Neuronal stem cell (in vitro differentiated cells): ENCODE measurements at regions not wholly inside any gene's neighbourhood (a gene's known extent, or its start where the extent isn't known, plus 50 kb on each side); places are given as distances from the start of the nearest gene placed in this dataset.
"Not testable (repeated sequence)": the region's sequence is repeated elsewhere in the genome, so short reads cannot be mapped to it uniquely, and the experiment has no call there.

ENCODE experiments used
- DNase-seq: peaks from one replicate; pipeline ENCODE4 v3.0.0-alpha.2; 2013; ENCODE audit warnings: low spot score
- H2AFZ ChIP-seq: one replicate; pipeline ENCODE4 v1.6.1; 2013; ENCODE audit warnings: mild to moderate bottlenecking, low read length, inconsistent platforms
- H2AK5ac ChIP-seq: 2 replicates; pipeline ENCODE4 v1.6.1; 2013; ENCODE audit warnings: low read depth, mild to moderate bottlenecking, inconsistent platforms, low read length, moderate library complexity, mixed read lengths
- H2BK120ac ChIP-seq: 2 replicates; pipeline ENCODE4 v1.6.1; 2013; ENCODE audit warnings: low read depth, mild to moderate bottlenecking, inconsistent platforms, low read length, moderate library complexity, mixed read lengths
- H2BK12ac ChIP-seq: one replicate; pipeline ENCODE4 v1.6.1; 2013; ENCODE audit warnings: low read length, inconsistent platforms
- H2BK15ac ChIP-seq: 2 replicates; pipeline ENCODE4 v1.6.1; 2013; ENCODE audit warnings: mild to moderate bottlenecking, low read length, inconsistent platforms, mixed read lengths
- H2BK5ac ChIP-seq: one replicate; pipeline ENCODE4 v1.6.1; 2013; ENCODE audit warnings: inconsistent platforms, mild to moderate bottlenecking, low read length, moderate library complexity
- H3K14ac ChIP-seq: one replicate; pipeline ENCODE4 v1.6.1; 2013; ENCODE audit warnings: low read length, inconsistent platforms
- H3K18ac ChIP-seq: 2 replicates; pipeline ENCODE4 v1.6.1; 2013; ENCODE audit warnings: low read length, inconsistent platforms
- H3K23ac ChIP-seq: 2 replicates; pipeline ENCODE4 v1.6.1; 2013; ENCODE audit warnings: low read depth, mild to moderate bottlenecking, mixed read lengths, low read length, inconsistent platforms; ENCODE audit not compliant: poor library complexity
- H3K27ac ChIP-seq: replicated peaks from 3 replicates; pipeline ENCODE4 v1.5.1; 2013; ENCODE audit warnings: low read length, inconsistent platforms
- H3K27me3 ChIP-seq, 3 experiments: 2 replicates each; pipeline ENCODE4 v1.6.1; 2013; ENCODE audit warnings: low read length in 3 of 3, mild to moderate bottlenecking in 2 of 3, inconsistent platforms in 1 of 3, low read depth in 1 of 3, mixed read lengths in 1 of 3, moderate library complexity in 1 of 3; ENCODE audit not compliant: control insufficient read depth in 3 of 3, insufficient read depth in 3 of 3
- H3K36me3 ChIP-seq, 2 donors: replicated peaks in 1 of 2; 2 replicates each; pipeline ENCODE4 v1.6.1; 2013; ENCODE audit warnings: low read length in 2 of 2; ENCODE audit not compliant: control insufficient read depth in 2 of 2, insufficient read depth in 2 of 2
- H3K4ac ChIP-seq: 2 replicates; pipeline ENCODE4 v1.6.1; 2013; ENCODE audit warnings: inconsistent platforms, mild to moderate bottlenecking, low read length, moderate library complexity
- H3K4me1 ChIP-seq, 2 donors: 1 replicate in 1 of 2; 2 replicates in 1 of 2; pipeline ENCODE4 v1.6.1; 2013; ENCODE audit warnings: low read length in 2 of 2, low read depth in 1 of 2; ENCODE audit not compliant: control insufficient read depth in 2 of 2, insufficient read depth in 1 of 2
- H3K4me2 ChIP-seq: one replicate; pipeline ENCODE4 v1.6.1; 2013; ENCODE audit warnings: mild to moderate bottlenecking, low read length, inconsistent platforms; ENCODE audit not compliant: insufficient read depth, poor library complexity, severe bottlenecking
- H3K4me3 ChIP-seq, 2 donors: 2 replicates each; pipeline ENCODE4 v1.5.1; 2013; ENCODE audit warnings: low read length in 2 of 2, mild to moderate bottlenecking in 2 of 2, inconsistent platforms in 1 of 2, moderate library complexity in 1 of 2
- H3K79me1 ChIP-seq: one replicate; pipeline ENCODE4 v1.6.1; 2013; ENCODE audit warnings: low read depth, mild to moderate bottlenecking, inconsistent platforms, low read length, moderate library complexity
- H3K9ac ChIP-seq: one replicate; pipeline ENCODE4 v1.6.1; 2013; ENCODE audit warnings: mild to moderate bottlenecking, low read depth, low read length, inconsistent platforms; ENCODE audit not compliant: poor library complexity
- H3K9me3 ChIP-seq, 2 donors: replicated peaks in 1 of 2; 2 replicates each; pipeline versions ENCODE3 to v1.6.1; 2013; ENCODE audit warnings: low read length in 2 of 2, mild to moderate bottlenecking in 2 of 2, inconsistent platforms in 1 of 2, low read depth in 1 of 2, mixed read lengths in 1 of 2, moderate library complexity in 1 of 2; ENCODE audit not compliant: control insufficient read depth in 2 of 2, insufficient read depth in 1 of 2
- H4K8ac ChIP-seq: one replicate; pipeline ENCODE4 v1.6.1; 2013; ENCODE audit warnings: low read depth, mild to moderate bottlenecking, inconsistent platforms, low read length, moderate library complexity
- H4K91ac ChIP-seq: one replicate; pipeline ENCODE4 v1.6.1; 2013; ENCODE audit warnings: low read length, low read depth, mild to moderate bottlenecking, inconsistent platforms; ENCODE audit not compliant: poor library complexity
- WGBS, 2 donors: extraction: QIAGEN DNeasy Blood & Tissue Kit; methylation state at CpG; one replicate each; pipeline ENCODE4 v1.1.7; 2013; ENCODE audit warnings: missing lambda C conversion rate in 2 of 2, mixed read lengths in 1 of 2; ENCODE audit not compliant: insufficient read length in 2 of 2, insufficient replicate concordance in 1 of 2; ENCODE audit errors: extremely low coverage in 2 of 2; 5-methylcytosine and 5-hydroxymethylcytosine counted together

DNA sequence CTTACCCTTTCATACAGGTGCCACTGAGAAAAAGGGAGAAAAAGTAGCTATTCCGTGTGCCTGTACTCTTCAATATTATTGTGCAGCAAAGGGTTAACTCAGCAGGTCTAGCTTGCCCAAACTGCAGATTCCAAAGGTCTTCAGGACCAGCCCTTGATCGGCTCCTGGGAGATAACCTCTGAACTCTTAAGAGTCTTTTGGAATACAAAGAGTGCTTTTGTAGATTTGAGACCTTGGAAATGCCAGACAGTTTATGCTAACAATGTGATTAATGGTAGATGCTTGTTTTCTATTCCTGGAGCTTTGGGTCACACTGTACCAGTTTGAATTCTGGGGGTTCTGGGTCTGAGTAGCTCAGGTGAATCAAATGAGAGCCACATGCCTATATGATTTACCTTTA, 844.7 kb upstream of the MIR17HG start:
- H3K9me3 ChIP-seq: no peaks in the 10 kb centered on the region
- no peak overlapping the region for H3K18ac ChIP-seq
- H3K27me3 ChIP-seq: no peaks in the 10 kb centered on the region
- no peak overlapping the region for H3K27ac ChIP-seq
- whole genome bisulfite sequencing, 2 donors: no CpG with 5 or more reads among the region's 2 CpGs
- no peak overlapping the region for H2BK12ac ChIP-seq
- no peak overlapping the region for H2BK120ac ChIP-seq
- H2BK5ac ChIP-seq: no peak overlapping the region
- H3K79me1 ChIP-seq: no peaks in the 10 kb centered on the region
- no peak for DNase-seq
- no peak overlapping the region for H3K4me2 ChIP-seq
- H4K91ac ChIP-seq: no peak overlapping the region
- no peak overlapping the region for H3K9ac ChIP-seq
- no peak overlapping the region for H2BK15ac ChIP-seq
- no peak overlapping the region for H3K14ac ChIP-seq
- no peak overlapping the region for H3K4me3 ChIP-seq
- H2AFZ ChIP-seq: no peak overlapping the region
- no peak overlapping the region for H4K8ac ChIP-seq
- no peak overlapping the region for H2AK5ac ChIP-seq
- H3K36me3 ChIP-seq: no peaks in the 10 kb centered on the region
- H3K23ac ChIP-seq: no peak overlapping the region
- H3K4me1 ChIP-seq: no peaks in the 10 kb centered on the region
- no peak overlapping the region for H3K4ac ChIP-seq

DNA sequence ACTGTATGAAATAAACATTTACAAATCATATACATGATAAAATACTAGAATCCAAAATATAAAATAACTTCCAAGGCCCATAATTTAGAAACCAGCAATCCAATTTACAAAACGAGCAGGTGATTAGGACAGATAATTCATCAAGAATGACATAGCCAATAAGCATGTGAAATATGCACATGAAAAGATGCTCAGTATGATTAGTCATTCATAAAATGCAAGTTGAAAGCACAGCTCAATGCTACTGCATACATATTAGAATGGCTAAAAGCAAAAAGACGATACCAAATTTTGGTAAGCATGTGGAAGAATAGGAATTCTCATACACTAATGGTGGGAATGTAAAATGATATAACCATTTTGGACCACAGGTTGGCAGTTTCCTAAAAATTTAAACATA, 837.2 kb upstream of the MIR17HG start:
- Histone ChIP-seq H3K27me3 (no peaks in the 10 kb centered on the region), H2BK15ac (no peak overlapping the region), H3K18ac (no peak overlapping the region), H2BK12ac (no peak overlapping the region), H3K27ac (no peak overlapping the region), H3K36me3 (no peaks in the 10 kb centered on the region), H3K4me3 (no peak overlapping the region), H3K23ac (no peak overlapping the region), H3K9me3 (no peaks in the 10 kb centered on the region), H3K4me1 (no peaks in the 10 kb centered on the region), H3K4ac (no peak overlapping the region), H3K4me2 (no peak overlapping the region), H2BK5ac (no peak overlapping the region), H3K14ac (no peak overlapping the region), H2AFZ (no peak overlapping the region), H3K79me1 (no peaks in the 10 kb centered on the region), H4K8ac (no peak overlapping the region), H4K91ac (no peak overlapping the region), H2BK120ac (no peak overlapping the region), H3K9ac (no peak overlapping the region), H2AK5ac (no peak overlapping the region)
- no CpG with 5 or more reads among the region's 2 CpGs for WGBS, 2 donors
- no peak for DNase-seq

DNA sequence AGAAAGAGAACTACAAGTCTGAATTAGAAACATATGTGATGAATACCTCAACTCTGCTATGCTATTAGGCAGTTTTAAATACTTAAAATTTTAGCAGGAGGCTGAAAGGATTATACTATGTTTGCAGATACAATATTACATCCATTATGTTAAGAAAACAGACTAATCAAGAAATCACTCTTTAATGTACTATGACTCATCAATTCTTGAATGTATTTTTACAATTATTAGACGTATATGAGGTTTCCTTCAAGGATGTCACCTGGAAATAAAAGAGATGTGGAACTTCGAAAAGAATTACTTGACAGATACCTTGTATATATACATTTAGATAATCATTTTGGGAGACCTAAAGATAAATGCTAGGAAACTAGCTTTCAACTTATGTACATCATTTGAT, 835.6 kb upstream of the MIR17HG start:
- Histone ChIP-seq H3K9me3 (no peaks in the 10 kb centered on the region), H3K27ac (no peak overlapping the region), H2BK5ac (no peak overlapping the region), H2BK120ac (no peak overlapping the region), H3K36me3 (no peaks in the 10 kb centered on the region), H3K4ac (no peak overlapping the region), H3K27me3 (no peaks in the 10 kb centered on the region), H2BK12ac (no peak overlapping the region), H4K8ac (no peak overlapping the region), H2AK5ac (no peak overlapping the region), H3K4me3 (no peak overlapping the region), H4K91ac (no peak overlapping the region), H2BK15ac (no peak overlapping the region), H3K9ac (no peak overlapping the region), H3K79me1 (no peaks in the 10 kb centered on the region), H3K4me2 (no peak overlapping the region), H3K14ac (no peak overlapping the region), H2AFZ (no peak overlapping the region), H3K4me1 (no peaks in the 10 kb centered on the region), H3K23ac (no peak overlapping the region), H3K18ac (no peak overlapping the region)
- no CpG with 5 or more reads among the region's 2 CpGs for WGBS, 2 donors
- no peak for DNase-seq

DNA sequence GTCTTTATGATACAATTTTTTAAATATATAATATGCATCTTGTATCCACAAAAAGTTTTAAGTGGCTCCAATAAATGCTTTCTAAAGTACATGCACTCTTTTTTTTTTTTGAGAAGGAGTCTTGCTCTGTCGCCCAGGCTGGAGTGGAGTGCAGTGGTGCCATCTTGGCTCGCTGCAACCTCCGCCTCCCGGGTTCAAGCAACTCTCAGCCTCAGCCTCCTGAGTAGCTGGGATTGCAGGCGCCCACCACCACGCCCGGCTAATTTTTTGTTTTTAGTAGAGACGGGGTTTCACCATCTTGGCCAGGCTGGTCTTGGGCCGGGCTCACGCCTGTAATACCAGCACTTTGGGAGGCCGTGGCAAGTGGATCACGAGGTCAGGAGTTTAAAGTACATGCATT, 832.8 kb upstream of the MIR17HG start:
- not testable (repeated sequence) for H3K18ac ChIP-seq, H2AK5ac ChIP-seq, H2BK12ac ChIP-seq, H3K14ac ChIP-seq, DNase-seq, H3K4me3 ChIP-seq, H3K23ac ChIP-seq, H3K4me2 ChIP-seq, H3K36me3 ChIP-seq, H2BK15ac ChIP-seq, H3K9me3 ChIP-seq, H2BK120ac ChIP-seq, H3K4ac ChIP-seq, H4K8ac ChIP-seq, H3K9ac ChIP-seq, H3K4me1 ChIP-seq, H3K27ac ChIP-seq, H2AFZ ChIP-seq, H3K79me1 ChIP-seq, H3K27me3 ChIP-seq, H2BK5ac ChIP-seq, H4K91ac ChIP-seq
- no CpG with 5 or more reads among the region's 12 CpGs for WGBS, 2 donors
